MM.1S (cell line): ENCODE measurements at regions not wholly inside any gene's neighbourhood (a gene's known extent, or its start where the extent isn't known, plus 50 kb on each side); places are given as distances from the start of the nearest gene placed in this dataset.

Source experiments
- EZH2 ChIP-seq: fragments of 300-600 bp; sonication (generic); optimal IDR thresholded peaks from 2 replicates; pipeline ENCODE3; 2017; ENCODE audit warnings: low read depth, mild to moderate bottlenecking, antibody characterized with exemption, low read length, mixed read lengths
- EZH2phosphoT487 ChIP-seq: fragments of 300-600 bp; sonication (generic); IDR thresholded peaks from 2 replicates; pipeline ENCODE4 v1.6.1; 2018; ENCODE audit warnings: antibody characterized with exemption, low read length
- TF ChIP-seq, protein P1 (sequence below): fragments of 300-600 bp; sonication (generic); IDR thresholded peaks from 2 replicates; pipeline ENCODE4 v1.5.1; 2016; ENCODE audit warnings: antibody characterized with exemption, low read length, mixed read lengths

DNA sequence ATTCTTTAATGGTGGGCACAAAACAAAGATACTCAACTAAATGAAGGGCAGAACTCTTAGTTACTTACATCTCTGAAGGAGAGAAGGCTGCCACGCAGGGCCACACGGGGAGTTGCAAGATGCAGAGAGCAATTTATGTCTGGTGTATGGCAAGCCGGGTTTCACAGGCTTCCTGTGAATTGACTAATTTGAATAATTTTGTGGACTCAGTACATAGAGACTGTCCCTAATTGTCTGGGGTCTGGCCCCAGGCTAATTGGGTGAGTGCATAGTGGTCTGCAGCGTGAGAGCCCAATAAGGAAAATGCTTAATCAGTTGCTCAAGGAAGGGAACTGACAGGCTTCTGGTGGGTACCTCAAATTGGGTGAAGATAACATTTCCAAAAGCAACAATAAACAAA, 205.7 kb downstream of the OTOR start:
- TF ChIP-seq, protein P1, sequence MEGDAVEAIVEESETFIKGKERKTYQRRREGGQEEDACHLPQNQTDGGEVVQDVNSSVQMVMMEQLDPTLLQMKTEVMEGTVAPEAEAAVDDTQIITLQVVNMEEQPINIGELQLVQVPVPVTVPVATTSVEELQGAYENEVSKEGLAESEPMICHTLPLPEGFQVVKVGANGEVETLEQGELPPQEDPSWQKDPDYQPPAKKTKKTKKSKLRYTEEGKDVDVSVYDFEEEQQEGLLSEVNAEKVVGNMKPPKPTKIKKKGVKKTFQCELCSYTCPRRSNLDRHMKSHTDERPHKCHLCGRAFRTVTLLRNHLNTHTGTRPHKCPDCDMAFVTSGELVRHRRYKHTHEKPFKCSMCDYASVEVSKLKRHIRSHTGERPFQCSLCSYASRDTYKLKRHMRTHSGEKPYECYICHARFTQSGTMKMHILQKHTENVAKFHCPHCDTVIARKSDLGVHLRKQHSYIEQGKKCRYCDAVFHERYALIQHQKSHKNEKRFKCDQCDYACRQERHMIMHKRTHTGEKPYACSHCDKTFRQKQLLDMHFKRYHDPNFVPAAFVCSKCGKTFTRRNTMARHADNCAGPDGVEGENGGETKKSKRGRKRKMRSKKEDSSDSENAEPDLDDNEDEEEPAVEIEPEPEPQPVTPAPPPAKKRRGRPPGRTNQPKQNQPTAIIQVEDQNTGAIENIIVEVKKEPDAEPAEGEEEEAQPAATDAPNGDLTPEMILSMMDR = no peak
- TF ChIP-seq EZH2 = no peak
- TF ChIP-seq EZH2phosphoT487 = no peak
